ENCODE measurements at regions not wholly inside any gene's neighbourhood (a gene's known extent, or its start where the extent isn't known, plus 50 kb on each side); places are given as distances from the start of the nearest gene placed in this dataset.

DNA sequence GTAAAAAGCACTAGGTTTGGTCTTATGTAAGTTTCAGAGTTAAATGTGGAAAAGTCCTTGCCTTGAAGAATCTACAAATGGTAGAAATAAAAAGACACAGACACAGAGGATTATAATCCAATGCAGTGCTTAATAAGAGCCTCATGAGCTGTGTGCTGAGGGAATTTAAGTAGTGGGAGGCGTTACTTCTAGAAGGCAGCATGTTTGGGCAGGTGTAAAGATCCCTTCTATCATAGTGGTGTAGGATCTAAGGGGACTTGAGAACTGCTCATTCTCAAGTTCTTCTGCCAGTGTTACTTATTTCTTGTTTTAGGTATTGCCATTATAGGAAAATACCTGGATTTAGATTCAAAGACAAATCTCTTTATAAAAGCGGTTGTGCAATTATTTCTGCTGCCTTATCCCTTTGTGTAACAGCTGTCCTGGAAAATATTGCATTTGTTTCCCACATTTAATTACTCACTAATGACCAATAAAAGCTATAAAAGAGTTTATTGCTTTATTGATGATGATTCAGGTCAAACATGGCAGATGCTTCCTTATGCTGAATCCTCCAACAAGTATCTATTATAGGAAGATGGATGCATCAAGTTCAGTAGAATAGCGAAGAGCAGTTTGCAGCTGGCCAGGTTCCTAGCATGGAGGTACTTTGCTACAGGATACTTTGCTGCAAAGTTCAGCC, 132.5 kb upstream of the IVNS1ABP start:
- intact Hi-C loops (cut with DNase I): no loop called here
- H3K36me3 ChIP-seq: no peaks in the 10 kb centered on the region
- no peak for TF ChIP-seq POLR2A (IDR thresholded peaks at IDR 0.05)
- no peak for TF ChIP-seq EP300 (IDR thresholded peaks at IDR 0.05)
- no peak for DNase-seq
- no peaks in the 10 kb centered on the region for H3K27me3 ChIP-seq
- no peak overlapping the region for H3K27ac ChIP-seq
- H3K4me1 ChIP-seq (ENCODE audit: insufficient read depth): no peaks in the 10 kb centered on the region
- H3K9me3 ChIP-seq: no peaks in the 10 kb centered on the region
- 94 to 98% (median 97%) methylated on average over 3 of the region's 3 CpGs for whole genome bisulfite sequencing, 3 donors
- no peak overlapping the region for H3K4me3 ChIP-seq

DNA sequence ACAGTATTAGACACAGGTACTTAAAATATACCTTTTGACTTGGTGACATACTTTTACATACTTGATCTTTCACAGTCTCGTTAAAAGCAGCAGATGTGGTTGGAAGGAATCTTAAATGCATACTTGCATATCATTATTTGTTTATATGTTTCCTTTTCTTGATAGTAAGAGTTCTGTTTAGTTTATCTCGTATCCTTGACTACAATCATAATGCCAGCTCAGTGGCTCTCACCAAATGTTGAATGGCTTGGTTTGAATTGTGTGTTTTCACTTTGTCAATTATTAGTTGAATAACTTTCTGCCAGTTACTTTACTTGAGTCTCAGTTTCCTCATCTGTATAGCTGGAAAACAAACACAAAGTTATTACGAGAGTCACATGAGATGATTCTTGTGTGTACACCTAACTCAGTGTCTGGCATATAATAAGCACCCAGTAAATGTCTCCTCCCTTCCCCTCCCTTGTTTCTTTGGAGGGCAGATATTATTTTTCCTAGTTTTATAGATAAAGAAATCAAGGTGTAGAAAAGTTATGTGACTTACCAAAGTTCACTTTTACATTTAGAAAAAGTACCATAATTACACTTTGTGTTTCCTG, 131.6 kb upstream of the IVNS1ABP start:
- intact Hi-C loops (cut with DNase I): no loop called here
- no peak overlapping the region for H3K4me3 ChIP-seq
- no peaks in the 10 kb centered on the region for H3K4me1 ChIP-seq (ENCODE audit: insufficient read depth)
- no peaks in the 10 kb centered on the region for H3K27me3 ChIP-seq
- DNase-seq: no peak
- H3K36me3 ChIP-seq: no peaks in the 10 kb centered on the region
- WGBS, 3 donors: 74 to 83% (median 76%) methylated on average over 3 of the region's 3 CpGs
- no peak for TF ChIP-seq CTCF (IDR thresholded peaks at IDR 0.05)
- TF ChIP-seq EP300 (IDR thresholded peaks at IDR 0.05): no peak
- TF ChIP-seq POLR2A (IDR thresholded peaks at IDR 0.05): no peak
- H3K9me3 ChIP-seq: no peaks in the 10 kb centered on the region
- no peak overlapping the region for H3K27ac ChIP-seq

GRCh38 chr1:185446131-185446530, 129.1 kb upstream of the IVNS1ABP start:
- no peak for DNase-seq

GRCh38 chr1:185445594-185445993, 128.6 kb upstream of the IVNS1ABP start:
- Histone ChIP-seq H3K36me3 (no peaks in the 10 kb centered on the region), H3K9me3 (no peaks in the 10 kb centered on the region), H3K27me3 (no peaks in the 10 kb centered on the region), H3K27ac (no peak overlapping the region), H3K4me3 (no peak overlapping the region), H3K4me1 (ENCODE audit: insufficient read depth) (no peaks in the 10 kb centered on the region)
- intact Hi-C loops (cut with DNase I): no loop called here
- no peak for DNase-seq
- TF ChIP-seq EP300 (IDR thresholded peaks at IDR 0.05): no peak
- no peak for TF ChIP-seq POLR2A (IDR thresholded peaks at IDR 0.05)
- TF ChIP-seq CTCF (IDR thresholded peaks at IDR 0.05): no peak
- WGBS, 3 donors: 68 to 71% (median 69%) methylated on average over 2 of the region's 2 CpGs

More at GRCh38 chr1:185446131-185446530, 129.1 kb upstream of the IVNS1ABP start:
- no peak overlapping the region for H3K27ac ChIP-seq
- intact Hi-C loops (cut with DNase I): no loop called here
- TF ChIP-seq CTCF (IDR thresholded peaks at IDR 0.05) (no peak), EP300 (IDR thresholded peaks at IDR 0.05) (no peak), POLR2A (IDR thresholded peaks at IDR 0.05) (no peak)
- no peaks in the 10 kb centered on the region for H3K27me3 ChIP-seq
- no peaks in the 10 kb centered on the region for H3K4me1 ChIP-seq (ENCODE audit: insufficient read depth)
- no peak overlapping the region for H3K4me3 ChIP-seq
- no peaks in the 10 kb centered on the region for H3K9me3 ChIP-seq
- H3K36me3 ChIP-seq: no peaks in the 10 kb centered on the region

- H3K27ac ChIP-seq: no peak overlapping the region
- no peaks in the 10 kb centered on the region for H3K4me1 ChIP-seq (ENCODE audit: insufficient read depth)
- no peak for DNase-seq
- TF ChIP-seq EP300 (IDR thresholded peaks at IDR 0.05): no peak
- no peak for TF ChIP-seq CTCF (IDR thresholded peaks at IDR 0.05)
- no peak for TF ChIP-seq POLR2A (IDR thresholded peaks at IDR 0.05)
- no peaks in the 10 kb centered on the region for H3K9me3 ChIP-seq
- H3K4me3 ChIP-seq: no peak overlapping the region
- H3K27me3 ChIP-seq: no peaks in the 10 kb centered on the region
- H3K36me3 ChIP-seq: no peaks in the 10 kb centered on the region
- WGBS, 3 donors: 91 to 96% (median 94%) methylated on average over 8 of the region's 8 CpGs
- intact Hi-C loops (cut with DNase I): no loop called here
These were observed 127.6 kb upstream of the IVNS1ABP start for GRCh38 chr1:185444676-185445075.
